ENCODE measurements at regions not wholly inside any gene's neighbourhood (a gene's known extent, or its start where the extent isn't known, plus 50 kb on each side); places are given as distances from the start of the nearest gene placed in this dataset.

DNA sequence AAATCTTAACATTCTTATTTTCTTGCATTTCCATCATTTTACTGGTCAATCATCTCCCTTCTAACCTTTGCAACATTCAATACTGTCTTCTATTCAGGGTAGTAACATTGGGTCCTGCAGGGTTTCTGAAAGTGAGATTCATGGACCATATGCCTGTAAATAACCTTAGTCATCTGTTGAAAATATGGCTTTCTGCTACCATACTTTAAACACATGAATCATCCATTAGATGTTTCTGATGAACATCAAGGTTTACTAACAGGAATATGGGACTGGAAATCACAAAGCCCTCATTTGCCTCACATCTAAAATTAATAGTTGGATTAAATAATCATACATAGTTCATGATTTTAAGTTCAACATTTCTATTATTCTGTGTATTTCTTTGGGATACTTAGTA is 475.9 kb upstream of the MARCKS start:
- Histone ChIP-seq H3K27ac (no peak overlapping the region), H3K27me3 (ENCODE audit: insufficient read depth, low read depth, severe bottlenecking) (no peaks in the 10 kb centered on the region), H3K4me3 (ENCODE audit: low read depth, low read length) (no peak overlapping the region), H3K36me3 (no peaks in the 10 kb centered on the region), H3K9me3 (ENCODE audit: severe bottlenecking) (no peaks in the 10 kb centered on the region)
- DNase-seq: no peak
- TF ChIP-seq, protein P1, sequence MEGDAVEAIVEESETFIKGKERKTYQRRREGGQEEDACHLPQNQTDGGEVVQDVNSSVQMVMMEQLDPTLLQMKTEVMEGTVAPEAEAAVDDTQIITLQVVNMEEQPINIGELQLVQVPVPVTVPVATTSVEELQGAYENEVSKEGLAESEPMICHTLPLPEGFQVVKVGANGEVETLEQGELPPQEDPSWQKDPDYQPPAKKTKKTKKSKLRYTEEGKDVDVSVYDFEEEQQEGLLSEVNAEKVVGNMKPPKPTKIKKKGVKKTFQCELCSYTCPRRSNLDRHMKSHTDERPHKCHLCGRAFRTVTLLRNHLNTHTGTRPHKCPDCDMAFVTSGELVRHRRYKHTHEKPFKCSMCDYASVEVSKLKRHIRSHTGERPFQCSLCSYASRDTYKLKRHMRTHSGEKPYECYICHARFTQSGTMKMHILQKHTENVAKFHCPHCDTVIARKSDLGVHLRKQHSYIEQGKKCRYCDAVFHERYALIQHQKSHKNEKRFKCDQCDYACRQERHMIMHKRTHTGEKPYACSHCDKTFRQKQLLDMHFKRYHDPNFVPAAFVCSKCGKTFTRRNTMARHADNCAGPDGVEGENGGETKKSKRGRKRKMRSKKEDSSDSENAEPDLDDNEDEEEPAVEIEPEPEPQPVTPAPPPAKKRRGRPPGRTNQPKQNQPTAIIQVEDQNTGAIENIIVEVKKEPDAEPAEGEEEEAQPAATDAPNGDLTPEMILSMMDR (IDR thresholded peaks at IDR 0.05; ENCODE audit: low read depth, low read length): no peak

DNA sequence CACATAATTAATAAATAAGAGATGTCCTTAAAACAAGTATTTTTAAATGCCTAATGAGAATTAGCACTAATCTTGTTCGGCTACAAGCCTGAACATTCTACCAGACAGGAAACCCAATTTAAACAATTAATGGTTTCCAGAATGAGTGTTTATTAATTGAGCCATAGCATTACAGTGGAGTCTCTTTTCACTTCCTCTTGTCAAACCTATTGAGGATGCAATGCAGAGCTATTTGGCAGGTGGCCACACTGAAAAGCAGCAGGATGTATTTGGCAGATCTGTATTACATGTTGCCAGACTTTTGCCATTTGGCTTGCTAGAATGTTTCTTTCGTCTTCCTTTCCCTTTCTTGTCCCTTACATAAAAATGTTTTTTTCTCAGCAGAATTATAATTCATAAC is 475.2 kb upstream of the MARCKS start:
- Histone ChIP-seq H3K27me3 (ENCODE audit: insufficient read depth, low read depth, severe bottlenecking) (no peaks in the 10 kb centered on the region), H3K9me3 (ENCODE audit: severe bottlenecking) (no peaks in the 10 kb centered on the region), H3K4me3 (ENCODE audit: low read depth, low read length) (no peak overlapping the region), H3K27ac (no peak overlapping the region), H3K36me3 (no peaks in the 10 kb centered on the region)
- TF ChIP-seq, protein P1 (IDR thresholded peaks at IDR 0.05; ENCODE audit: low read depth, low read length): no peak
- no peak for DNase-seq

GRCh38 chr6:113383701-113384100 is 473.4 kb upstream of the MARCKS start:
- no peaks in the 10 kb centered on the region for H3K9me3 ChIP-seq (ENCODE audit: severe bottlenecking)
- no peak overlapping the region for H3K27ac ChIP-seq
- H3K27me3 ChIP-seq (ENCODE audit: insufficient read depth, low read depth, severe bottlenecking): no peaks in the 10 kb centered on the region
- DNase-seq: no peak
- no peaks in the 10 kb centered on the region for H3K36me3 ChIP-seq
- no peak overlapping the region for H3K4me3 ChIP-seq (ENCODE audit: low read depth, low read length)
- TF ChIP-seq, protein P1 (IDR thresholded peaks at IDR 0.05; ENCODE audit: low read depth, low read length): no peak

DNA sequence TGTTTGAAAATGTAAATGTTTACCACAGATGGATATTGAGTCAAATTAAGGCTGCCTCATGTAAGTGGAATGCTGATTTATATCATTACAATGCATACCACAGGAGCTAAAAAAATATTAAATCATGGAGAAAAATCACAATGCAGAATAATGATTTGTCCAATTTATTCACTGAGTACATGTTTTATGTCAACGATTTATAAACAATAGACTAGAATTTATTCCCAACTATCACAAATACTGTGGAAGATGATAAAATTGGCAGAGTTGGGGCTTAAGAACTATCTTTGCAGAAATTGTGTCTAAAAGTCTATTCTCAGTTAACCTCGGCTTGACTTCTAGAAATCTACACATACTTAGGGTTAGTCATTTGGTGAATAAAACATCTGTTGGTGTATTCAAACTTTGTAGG is 472.1 kb upstream of the MARCKS start:
- DNase-seq: no peak
- Histone ChIP-seq H3K27ac (no peak overlapping the region), H3K4me3 (ENCODE audit: low read depth, low read length) (no peak overlapping the region), H3K9me3 (ENCODE audit: severe bottlenecking) (no peaks in the 10 kb centered on the region), H3K27me3 (ENCODE audit: insufficient read depth, low read depth, severe bottlenecking) (no peaks in the 10 kb centered on the region), H3K36me3 (no peaks in the 10 kb centered on the region)
- TF ChIP-seq, protein P1 (IDR thresholded peaks at IDR 0.05; ENCODE audit: low read depth, low read length): no peak

DNA sequence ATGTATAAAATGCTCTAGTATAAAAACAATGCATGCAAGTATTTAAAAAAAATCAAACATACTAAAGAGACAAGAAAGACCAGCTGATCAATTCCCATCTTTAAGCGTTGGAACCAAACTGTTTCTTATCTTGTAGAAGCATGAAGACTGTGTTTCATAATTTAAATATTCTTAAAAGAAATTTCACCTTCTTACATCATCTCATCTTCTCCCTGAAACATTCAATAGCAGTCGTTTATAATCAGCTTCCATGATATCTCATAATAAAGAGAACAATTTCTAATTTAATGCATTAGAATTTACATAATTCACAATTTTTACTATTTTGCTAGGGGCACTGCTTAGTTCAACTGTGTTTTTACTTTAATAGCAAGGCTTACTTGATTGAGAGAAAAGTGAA is 468.1 kb upstream of the MARCKS start:
- TF ChIP-seq, protein P1 (IDR thresholded peaks at IDR 0.05; ENCODE audit: low read depth, low read length): no peak
- Histone ChIP-seq H3K36me3 (no peaks in the 10 kb centered on the region), H3K27ac (no peak overlapping the region), H3K27me3 (ENCODE audit: insufficient read depth, low read depth, severe bottlenecking) (no peaks in the 10 kb centered on the region), H3K4me3 (ENCODE audit: low read depth, low read length) (no peak overlapping the region), H3K9me3 (ENCODE audit: severe bottlenecking) (no peaks in the 10 kb centered on the region)
- DNase-seq: no peak

DNA sequence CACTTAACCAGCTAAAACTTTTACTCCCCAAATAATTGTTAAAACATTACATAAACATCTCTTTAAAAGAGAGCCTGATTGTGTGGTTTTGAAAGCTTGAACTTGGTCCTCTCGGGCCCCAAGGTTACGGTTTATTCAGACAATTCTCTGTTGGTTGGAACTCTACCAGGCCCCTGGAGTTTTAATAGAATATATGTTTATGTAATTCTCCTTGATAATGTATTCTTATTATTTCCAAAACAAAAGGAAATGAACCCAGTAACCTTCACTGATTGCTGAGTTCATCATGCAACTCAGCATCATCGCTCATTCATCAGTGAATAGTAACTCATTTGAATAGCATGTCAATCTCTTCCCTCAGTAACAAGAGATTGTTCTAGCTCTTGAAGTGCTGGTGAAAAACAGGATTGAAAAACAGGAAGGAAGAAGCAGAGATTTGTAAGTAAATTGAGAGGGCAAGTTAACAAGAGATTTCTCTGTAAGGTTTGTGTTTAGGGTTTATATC is 464.5 kb upstream of the MARCKS start:
- Histone ChIP-seq H3K27ac (no peak overlapping the region), H3K36me3 (no peaks in the 10 kb centered on the region), H3K9me3 (ENCODE audit: severe bottlenecking) (no peaks in the 10 kb centered on the region), H3K27me3 (ENCODE audit: insufficient read depth, low read depth, severe bottlenecking) (no peaks in the 10 kb centered on the region), H3K4me3 (ENCODE audit: low read depth, low read length) (no peak overlapping the region)
- DNase-seq: no peak
- TF ChIP-seq, protein P1 (IDR thresholded peaks at IDR 0.05; ENCODE audit: low read depth, low read length): no peak

Measured in WERI-Rb-1 (cell line).